RWPE1 (cell line): ENCODE measurements at regions not wholly inside any gene's neighbourhood (a gene's known extent, or its start where the extent isn't known, plus 50 kb on each side); places are given as distances from the start of the nearest gene placed in this dataset.
A peak's percentile ranks its signal among the peaks of the same experiment; 100 is the strongest.

ENCODE experiments used
- CTCF ChIA-PET: fragments of 350-600 bp; sonication (Branson Sonifier 250); formaldehyde crosslinking; extraction: SDS; loops from one replicate; lab custom pipeline; 2021; lab: Yijun Ruan, JAX
- POLR2A ChIA-PET: fragments of 400-600 bp; formaldehyde crosslinking; extraction: SDS; loops from one replicate; lab custom pipeline; 2020; ENCODE audit warnings: antibody characterized with exemption; ENCODE audit not compliant: low non-redundant PET; lab: Yijun Ruan, JAX
- DNase-seq: peaks from one replicate; pipeline ENCODE4 v3.0.0; 2012; ENCODE audit warnings: low spot score
- H3K27ac ChIP-seq: fragments of 450-650 bp; 2 replicates; pipeline ENCODE4 v1.5.1; 2017
- TF ChIP-seq, protein P1 (sequence below): fragments of 450-650 bp; conservative IDR thresholded peaks from 2 replicates; pipeline ENCODE4 v1.5.1; 2017; ENCODE audit warnings: low read depth, mild to moderate bottlenecking

DNA sequence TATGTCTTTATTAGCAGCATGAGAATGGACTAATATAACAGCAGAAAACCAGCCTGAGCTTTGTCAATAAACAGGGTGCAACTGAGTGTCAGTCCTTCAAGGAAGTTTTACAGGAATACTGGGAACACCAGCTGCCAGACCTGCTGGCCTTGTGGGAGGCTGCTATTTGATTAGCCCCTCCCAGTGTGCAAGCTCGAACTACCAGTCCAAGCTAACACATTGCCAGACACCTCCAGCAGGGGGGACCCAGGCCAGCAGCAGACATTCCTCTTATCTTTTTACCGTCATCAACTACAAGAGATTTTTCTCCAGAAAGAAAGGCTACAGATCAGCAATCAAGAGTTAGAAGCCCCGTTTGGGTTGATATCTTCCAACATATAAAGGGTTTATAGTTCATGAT, 942.8 kb upstream of the TENM4 start:
- no peak overlapping the region for H3K27ac ChIP-seq
- ChIA-PET CTCF (no interaction called here), POLR2A (no interaction called here)
- no peak for DNase-seq
- TF ChIP-seq, protein P1, sequence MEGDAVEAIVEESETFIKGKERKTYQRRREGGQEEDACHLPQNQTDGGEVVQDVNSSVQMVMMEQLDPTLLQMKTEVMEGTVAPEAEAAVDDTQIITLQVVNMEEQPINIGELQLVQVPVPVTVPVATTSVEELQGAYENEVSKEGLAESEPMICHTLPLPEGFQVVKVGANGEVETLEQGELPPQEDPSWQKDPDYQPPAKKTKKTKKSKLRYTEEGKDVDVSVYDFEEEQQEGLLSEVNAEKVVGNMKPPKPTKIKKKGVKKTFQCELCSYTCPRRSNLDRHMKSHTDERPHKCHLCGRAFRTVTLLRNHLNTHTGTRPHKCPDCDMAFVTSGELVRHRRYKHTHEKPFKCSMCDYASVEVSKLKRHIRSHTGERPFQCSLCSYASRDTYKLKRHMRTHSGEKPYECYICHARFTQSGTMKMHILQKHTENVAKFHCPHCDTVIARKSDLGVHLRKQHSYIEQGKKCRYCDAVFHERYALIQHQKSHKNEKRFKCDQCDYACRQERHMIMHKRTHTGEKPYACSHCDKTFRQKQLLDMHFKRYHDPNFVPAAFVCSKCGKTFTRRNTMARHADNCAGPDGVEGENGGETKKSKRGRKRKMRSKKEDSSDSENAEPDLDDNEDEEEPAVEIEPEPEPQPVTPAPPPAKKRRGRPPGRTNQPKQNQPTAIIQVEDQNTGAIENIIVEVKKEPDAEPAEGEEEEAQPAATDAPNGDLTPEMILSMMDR: no peak

DNA sequence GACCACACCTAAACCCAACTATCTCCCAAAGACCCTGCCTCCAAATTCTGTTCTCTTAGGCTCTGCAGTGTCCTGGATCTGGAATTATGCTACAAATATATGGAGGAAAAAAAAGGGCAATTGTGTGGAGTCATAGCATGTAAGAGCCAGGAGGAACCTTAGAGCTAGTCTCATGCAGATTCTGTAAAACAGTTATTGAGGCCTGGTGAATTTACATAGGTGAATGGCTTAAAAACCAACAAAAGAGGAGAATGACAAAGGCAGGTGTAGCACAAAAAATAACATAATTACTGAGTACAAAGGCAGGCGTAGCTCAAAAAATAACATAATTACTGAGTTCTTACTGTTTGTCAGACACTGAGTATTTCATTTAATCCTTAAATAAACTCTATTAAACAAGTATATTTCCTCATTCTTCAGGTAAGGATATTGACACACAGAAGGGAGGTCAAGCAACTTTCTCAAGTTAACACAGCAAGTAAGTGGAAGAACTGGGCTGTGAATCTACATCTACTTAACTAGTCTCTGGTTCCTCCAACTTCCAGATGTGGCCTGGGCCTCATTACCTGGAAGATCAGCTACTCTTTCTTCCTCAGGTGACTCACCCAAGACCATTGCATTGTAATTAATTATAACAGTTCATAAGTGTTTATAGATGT, 938.9 kb upstream of the TENM4 start:
- H3K27ac ChIP-seq: no peak overlapping the region
- CTCF ChIA-PET: no interaction called here
- POLR2A ChIA-PET: no interaction called here
- TF ChIP-seq, protein P1: no peak
- DNase-seq: no peak

DNA sequence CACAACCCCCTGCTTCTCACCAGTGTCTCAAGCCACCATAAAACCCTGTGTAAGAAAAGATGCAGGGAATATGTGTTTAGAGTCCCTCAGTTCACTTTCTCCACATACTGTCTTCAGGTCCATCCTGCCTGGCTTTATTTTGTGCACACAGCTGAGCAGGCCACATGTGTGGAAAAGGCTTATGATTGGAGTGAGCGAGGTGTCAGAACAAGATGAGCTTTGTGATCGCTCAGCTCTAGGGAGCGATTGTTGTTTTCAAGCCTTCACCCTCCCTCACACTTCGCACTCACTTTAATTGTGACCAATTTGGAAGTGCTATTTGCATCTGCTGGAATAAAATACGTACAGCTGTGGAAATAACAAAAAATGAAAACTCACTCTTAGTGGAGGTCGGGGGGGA, 931.1 kb upstream of the TENM4 start:
- ChIA-PET POLR2A (no interaction called here), CTCF (interaction anchor here (0.6 kb wide), 1 partner anchor 642 kb away, joined by 3 read pairs; no protein-coding TSS in a partner anchor)
- TF ChIP-seq, protein P1: no peak
- no peak overlapping the region for H3K27ac ChIP-seq
- DNase-seq: no peak

DNA sequence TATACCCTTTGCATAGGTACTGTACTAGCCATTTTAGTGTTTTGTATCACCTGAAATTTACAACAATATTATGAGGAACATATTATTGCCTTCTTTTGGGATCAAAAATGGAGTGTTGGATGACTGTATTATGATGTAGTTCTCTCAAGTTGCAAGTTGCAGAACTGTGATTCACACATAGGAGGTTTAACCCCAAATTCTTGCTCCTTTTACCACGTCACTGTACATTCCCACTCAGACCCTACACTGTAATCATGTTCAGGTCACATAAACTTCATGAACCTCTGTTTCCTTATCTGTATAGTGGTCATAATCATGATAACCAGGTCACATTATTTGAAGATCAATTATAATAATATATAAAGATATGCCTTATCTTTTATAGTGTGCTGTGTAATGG, 925.1 kb upstream of the TENM4 start:
- no peak overlapping the region for H3K27ac ChIP-seq
- ChIA-PET CTCF (no interaction called here), POLR2A (no interaction called here)
- DNase-seq: no peak
- TF ChIP-seq, protein P1: no peak

DNA sequence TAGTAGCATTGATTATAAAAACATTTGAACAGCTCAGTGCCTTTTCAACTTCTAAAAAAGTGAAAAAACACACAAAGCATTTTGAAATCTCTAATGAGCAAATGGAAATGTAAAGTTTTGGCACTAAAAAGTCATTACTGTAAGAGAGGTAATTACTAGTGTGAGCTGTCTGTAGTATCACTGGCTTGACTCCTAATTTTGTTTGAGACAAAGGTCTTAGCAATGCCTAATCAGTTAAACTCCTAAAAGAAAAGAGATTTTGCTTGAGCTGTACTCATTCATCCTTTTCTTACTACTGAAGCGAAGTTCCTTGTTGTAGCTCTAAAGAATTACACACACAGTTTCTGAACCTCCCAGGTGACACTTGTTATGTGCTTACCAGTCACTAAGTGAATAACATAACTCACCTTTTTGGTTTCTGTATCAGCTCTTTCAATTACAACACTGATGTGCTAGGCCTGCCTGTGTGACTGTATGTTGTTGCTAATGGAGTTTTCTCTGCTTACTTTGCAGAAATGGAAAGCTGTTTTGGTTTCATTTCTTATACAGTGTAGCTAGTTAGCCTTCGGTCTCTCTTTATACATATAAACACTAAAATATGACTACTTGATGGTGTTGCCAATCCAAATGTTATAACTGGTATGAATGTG, 924.4 kb upstream of the TENM4 start:
- TF ChIP-seq, protein P1: no peak
- no peak overlapping the region for H3K27ac ChIP-seq
- no peak for DNase-seq
- CTCF ChIA-PET: no interaction called here
- POLR2A ChIA-PET: no interaction called here

DNA sequence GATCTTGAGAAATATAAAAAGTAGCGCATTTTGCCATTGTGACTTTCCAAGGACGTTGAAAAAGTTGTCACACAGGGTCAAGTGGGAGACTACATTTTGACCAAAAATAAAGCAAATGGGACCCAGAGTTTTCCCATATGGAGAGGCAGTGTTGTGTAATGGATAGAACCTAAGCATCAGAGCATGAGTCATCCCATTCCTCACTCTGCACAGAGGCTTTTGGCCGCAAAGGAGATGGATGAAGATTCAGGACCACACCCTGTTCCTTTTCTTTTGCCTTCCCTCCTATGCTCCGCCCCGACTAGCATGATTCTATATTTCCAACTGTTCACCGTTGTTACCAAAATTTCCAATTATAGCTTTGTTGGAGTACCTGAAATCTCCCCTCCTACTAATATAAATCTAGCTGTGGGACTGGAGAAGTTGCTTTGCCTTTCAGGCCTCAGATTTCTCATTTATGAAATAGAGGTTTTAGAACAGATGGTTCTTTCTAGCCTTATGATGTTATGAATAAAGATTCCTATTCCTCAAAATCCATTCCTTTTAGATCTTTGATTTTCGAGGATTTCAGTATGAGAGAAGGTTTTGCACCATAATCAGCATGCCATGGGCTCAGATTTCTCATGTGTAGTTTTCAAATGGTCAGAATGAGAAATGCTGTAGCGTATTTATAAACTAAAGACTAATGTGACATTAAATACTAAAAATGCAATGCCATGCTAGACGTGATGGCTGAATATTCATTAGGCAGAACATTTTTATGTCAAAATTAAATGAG, 921.9 kb upstream of the TENM4 start:
- no peak overlapping the region for H3K27ac ChIP-seq
- ChIA-PET POLR2A (no interaction called here), CTCF (no interaction called here)
- DNase-seq: peak; percentile 43
- TF ChIP-seq, protein P1: no peak
